ENCODE measurements at regions not wholly inside any gene's neighbourhood (a gene's known extent, or its start where the extent isn't known, plus 50 kb on each side); places are given as distances from the start of the nearest gene placed in this dataset.

DNA sequence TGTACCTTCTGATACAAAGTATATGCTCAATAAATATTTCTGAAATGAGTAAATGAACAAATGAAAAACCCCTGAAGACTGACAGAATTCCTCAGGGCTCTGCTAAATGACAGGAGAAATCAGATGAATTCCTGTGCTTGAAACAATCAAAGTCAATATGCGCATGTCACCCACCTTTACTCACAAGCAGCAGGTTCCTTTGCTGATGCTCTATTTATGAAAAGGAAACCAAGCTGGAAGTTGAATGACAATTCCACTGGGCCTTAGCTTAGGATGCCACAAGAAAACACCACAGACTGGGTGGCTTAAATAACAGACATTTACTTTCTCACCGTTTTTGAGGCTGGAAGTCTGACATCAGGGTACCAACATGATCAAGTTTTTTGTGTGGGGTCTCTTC is 477.5 kb upstream of the TEX13C start:
- Histone ChIP-seq H3K79me1 (ENCODE audit: low read depth, low read length) (no peaks in the 10 kb centered on the region), H3K9ac (replicated peaks in 1 of 4; ENCODE audit: extremely low read depth in 1 of 4, low read depth in 3 of 4, low read length in 3 of 4) (no peak overlapping the region), H3K36me3 (ENCODE audit: control insufficient read depth in 2 of 4, insufficient read depth in 4 of 4, low read length in 3 of 4) (no peaks in the 10 kb centered on the region), H4K20me1 (replicated peaks in 1 of 2; ENCODE audit: control insufficient read depth in 1 of 2, insufficient read depth in 2 of 2, low read length in 2 of 2) (no peaks in the 10 kb centered on the region), H2AFZ (ENCODE audit: low read length) (no peak overlapping the region), H2BK120ac (replicated peaks; ENCODE audit: low read depth, low read length) (no peak overlapping the region), H3K27ac (ENCODE audit: low read depth, low read length) (no peak overlapping the region), H3K79me2 (ENCODE audit: control insufficient read depth in 1 of 2, insufficient read depth in 2 of 2, low read length in 2 of 2) (no peaks in the 10 kb centered on the region), H3K4me3 (ENCODE audit: extremely low read depth in 1 of 4, insufficient read depth in 2 of 4, low read depth in 3 of 4, low read length in 4 of 4) (no peak overlapping the region), H4K91ac (replicated peaks; ENCODE audit: insufficient read length, low read length) (no peak overlapping the region), H2BK12ac (ENCODE audit: low read depth, low read length) (no peak overlapping the region), H2AK5ac (ENCODE audit: low read depth, low read length) (no peak overlapping the region), H3K23ac (ENCODE audit: insufficient read length) (no peak overlapping the region), H4K5ac (ENCODE audit: insufficient read length, low read depth, low read length) (no peak overlapping the region), H2BK15ac (ENCODE audit: low read length) (no peak overlapping the region), H3K27me3 (replicated peaks in 1 of 4; ENCODE audit: control insufficient read depth in 3 of 4, extremely low read depth in 1 of 4, insufficient read depth in 3 of 4, low read length in 3 of 4) (no peaks in the 10 kb centered on the region), H3K9me3 (ENCODE audit: insufficient read depth in 2 of 2, low read depth in 1 of 2, low read length in 1 of 2) (no peaks in the 10 kb centered on the region), H3K4ac (replicated peaks; ENCODE audit: insufficient read length, low read depth, low read length) (no peak overlapping the region), H3K23me2 (ENCODE audit: low read depth, low read length) (no peaks in the 10 kb centered on the region; the same call in 1 of the 2 replicates), H2BK20ac (ENCODE audit: low read length) (no peak overlapping the region), H3K14ac (ENCODE audit: insufficient read length) (no peak overlapping the region), H2BK5ac (ENCODE audit: low read depth, low read length) (no peak overlapping the region), H4K8ac (ENCODE audit: extremely low read depth, insufficient read depth, low read length) (no peak overlapping the region), H3K4me2 (ENCODE audit: insufficient read depth in 1 of 2, low read depth in 2 of 2, low read length in 2 of 2) (peak overlapping the region; percentile 21 to 37; a peak in 2 of 4 replicates), H3K56ac (replicated peaks; ENCODE audit: insufficient read length, low read depth, low read length) (no peak overlapping the region), H3K18ac (ENCODE audit: extremely low read depth, low read length) (no peak overlapping the region), H3K4me1 (replicated peaks in 1 of 4; ENCODE audit: control insufficient read depth in 3 of 4, insufficient read depth in 4 of 4, low read length in 3 of 4) (peaks cover 0 to 8% (median 3%) of the 10 kb centered on the region in 4 experiments; a peak in 4 of 7 replicates)
- FAIRE-seq (peak; percentile 98), DNase-seq (ENCODE audit: low read depth in 1 of 2, low spot score in 2 of 2) (no peak)
- CTCF ChIA-PET (ENCODE audit: partially characterized antibody): no interaction called here
- WGBS, 2 experiments (ENCODE audit: extremely low coverage in 1 of 2, insufficient coverage in 1 of 2, insufficient read length in 1 of 2, insufficient replicate concordance in 2 of 2, low coverage in 1 of 2, low lambda C conversion rate in 2 of 2, missing lambda C conversion rate in 1 of 2): 55% methylated on average over 2 of the region's 2 CpGs; no CpG with 5 or more reads in 1 of the 2 experiments
- POLR2A ChIA-PET (ENCODE audit: partially characterized antibody): no interaction called here
- TF ChIP-seq HDAC2 (IDR thresholded peaks at IDR 0.05; ENCODE audit: borderline replicate concordance in 1 of 2, low read depth in 2 of 2, low read length in 2 of 2) (0 out of 4 replicates have a peak, but pooled peaks of 1 of the 2 experiments have one; percentile 31), POU5F1 (IDR thresholded peaks at IDR 0.05; ENCODE audit: low read depth, low read length) (peak; percentile 90; the same call in 1 of the 2 replicates), TEAD4 (IDR thresholded peaks at IDR 0.05; ENCODE audit: low read depth, low read length) (0 out of 2 replicates have a peak, but pooled peaks have one; percentile 26), RAD21 (IDR thresholded peaks at IDR 0.05 in 1 of 2, conservative IDR thresholded peaks at IDR 0.05 in 1 of 2; ENCODE audit: low read depth in 2 of 2, low read length in 2 of 2) (no peak)

All from H1 (cell line).